IPS-20b (cell line): ENCODE measurements at regions not wholly inside any gene's neighbourhood (a gene's known extent, or its start where the extent isn't known, plus 50 kb on each side); places are given as distances from the start of the nearest gene placed in this dataset.

Experiments
- H3K27ac ChIP-seq: one replicate; pipeline ENCODE4 v1.5.1; 2013; ENCODE audit warnings: low read length
- H3K27me3 ChIP-seq: 2 replicates; pipeline ENCODE4 v1.6.1; 2013; ENCODE audit warnings: mild to moderate bottlenecking, low read length, inconsistent platforms; ENCODE audit not compliant: insufficient read depth
- H3K36me3 ChIP-seq: 2 replicates; pipeline ENCODE4 v1.6.1; 2013; ENCODE audit warnings: low read depth, mild to moderate bottlenecking, inconsistent platforms, low read length, moderate library complexity; ENCODE audit not compliant: insufficient read depth
- H3K4me1 ChIP-seq: 2 replicates; pipeline ENCODE4 v1.6.1; 2013; ENCODE audit warnings: mild to moderate bottlenecking, control low read depth, inconsistent platforms, low read length, moderate library complexity; ENCODE audit not compliant: insufficient read depth
- H3K4me3 ChIP-seq: 2 replicates; pipeline ENCODE4 v1.5.1; 2013; ENCODE audit warnings: mild to moderate bottlenecking, low read length, inconsistent platforms
- H3K9ac ChIP-seq: 2 replicates; pipeline ENCODE4 v1.6.1; 2013; ENCODE audit warnings: low read depth, mild to moderate bottlenecking, inconsistent platforms, low read length, moderate library complexity
- H3K9me3 ChIP-seq: 2 replicates; pipeline ENCODE4 v1.6.1; 2013; ENCODE audit warnings: mild to moderate bottlenecking, low read depth, low read length, inconsistent platforms; ENCODE audit not compliant: insufficient read depth

- no peaks in the 10 kb centered on the region for H3K4me1 ChIP-seq
- H3K36me3 ChIP-seq, result no peaks in the 10 kb centered on the region
- no peaks in the 10 kb centered on the region for H3K27me3 ChIP-seq
- H3K9me3 ChIP-seq, result no peaks in the 10 kb centered on the region
- no peak overlapping the region for H3K9ac ChIP-seq
- no peak overlapping the region for H3K27ac ChIP-seq
- no peak overlapping the region for H3K4me3 ChIP-seq
Measured at GRCh38 chr2:187916799-187917198, 362.6 kb upstream of the TFPI start.

- H3K9ac ChIP-seq, result no peak overlapping the region
- H3K4me3 ChIP-seq, result no peak overlapping the region
- H3K9me3 ChIP-seq, result no peaks in the 10 kb centered on the region
- H3K4me1 ChIP-seq, result no peaks in the 10 kb centered on the region
- no peaks in the 10 kb centered on the region for H3K27me3 ChIP-seq
- no peak overlapping the region for H3K27ac ChIP-seq
- no peaks in the 10 kb centered on the region for H3K36me3 ChIP-seq
Measured at GRCh38 chr2:187917535-187917934, 363.3 kb upstream of the TFPI start.

- Histone ChIP-seq H3K4me1 (no peaks in the 10 kb centered on the region), H3K4me3 (no peak overlapping the region), H3K9me3 (no peaks in the 10 kb centered on the region), H3K36me3 (no peaks in the 10 kb centered on the region), H3K9ac (no peak overlapping the region), H3K27me3 (no peaks in the 10 kb centered on the region), H3K27ac (no peak overlapping the region)
Measured at GRCh38 chr2:187918996-187919821, 365.0 kb upstream of the TFPI start.

- Histone ChIP-seq H3K4me1 (no peaks in the 10 kb centered on the region), H3K9ac (no peak overlapping the region), H3K9me3 (no peaks in the 10 kb centered on the region), H3K27me3 (no peaks in the 10 kb centered on the region), H3K4me3 (no peak overlapping the region), H3K27ac (no peak overlapping the region), H3K36me3 (no peaks in the 10 kb centered on the region)
Measured at GRCh38 chr2:187920511-187920910, 366.3 kb upstream of the TFPI start.

- H3K9me3 ChIP-seq, result no peaks in the 10 kb centered on the region
- no peaks in the 10 kb centered on the region for H3K36me3 ChIP-seq
- H3K27me3 ChIP-seq, result no peaks in the 10 kb centered on the region
- no peak overlapping the region for H3K4me3 ChIP-seq
- H3K4me1 ChIP-seq, result no peaks in the 10 kb centered on the region
- no peak overlapping the region for H3K9ac ChIP-seq
- no peak overlapping the region for H3K27ac ChIP-seq
Measured at GRCh38 chr2:187922846-187923245, 368.6 kb upstream of the TFPI start.

- no peak overlapping the region for H3K27ac ChIP-seq
- H3K36me3 ChIP-seq, result no peaks in the 10 kb centered on the region
- no peaks in the 10 kb centered on the region for H3K9me3 ChIP-seq
- H3K4me3 ChIP-seq, result no peak overlapping the region
- H3K9ac ChIP-seq, result no peak overlapping the region
- H3K4me1 ChIP-seq, result no peaks in the 10 kb centered on the region
- no peaks in the 10 kb centered on the region for H3K27me3 ChIP-seq
Measured at GRCh38 chr2:187924293-187924692, 367.4 kb upstream of the GULP1 start.

- Histone ChIP-seq H3K9ac (no peak overlapping the region), H3K4me3 (no peak overlapping the region), H3K27me3 (no peaks in the 10 kb centered on the region), H3K9me3 (no peaks in the 10 kb centered on the region), H3K27ac (no peak overlapping the region), H3K36me3 (no peaks in the 10 kb centered on the region), H3K4me1 (no peaks in the 10 kb centered on the region)
Measured at GRCh38 chr2:187934236-187934635, 357.4 kb upstream of the GULP1 start.

GRCh38 chr2:187934692-187935091, 357.0 kb upstream of the GULP1 start:
- Histone ChIP-seq H3K9me3 (no peaks in the 10 kb centered on the region), H3K36me3 (no peaks in the 10 kb centered on the region), H3K4me1 (no peaks in the 10 kb centered on the region), H3K9ac (no peak overlapping the region), H3K4me3 (no peak overlapping the region), H3K27ac (no peak overlapping the region), H3K27me3 (no peaks in the 10 kb centered on the region)

- no peak overlapping the region for H3K4me3 ChIP-seq
- no peaks in the 10 kb centered on the region for H3K9me3 ChIP-seq
- no peaks in the 10 kb centered on the region for H3K36me3 ChIP-seq
- no peak overlapping the region for H3K27ac ChIP-seq
- H3K9ac ChIP-seq, result no peak overlapping the region
- H3K4me1 ChIP-seq, result no peaks in the 10 kb centered on the region
- no peaks in the 10 kb centered on the region for H3K27me3 ChIP-seq
Measured at GRCh38 chr2:187935126-187935525, 356.5 kb upstream of the GULP1 start.

- no peaks in the 10 kb centered on the region for H3K4me1 ChIP-seq
- no peak overlapping the region for H3K27ac ChIP-seq
- H3K36me3 ChIP-seq, result no peaks in the 10 kb centered on the region
- no peak overlapping the region for H3K4me3 ChIP-seq
- no peaks in the 10 kb centered on the region for H3K27me3 ChIP-seq
- no peaks in the 10 kb centered on the region for H3K9me3 ChIP-seq
- no peak overlapping the region for H3K9ac ChIP-seq
Measured at GRCh38 chr2:187936228-187936627, 355.4 kb upstream of the GULP1 start.

- Histone ChIP-seq H3K27me3 (no peaks in the 10 kb centered on the region), H3K4me3 (no peak overlapping the region), H3K9ac (no peak overlapping the region), H3K27ac (no peak overlapping the region), H3K4me1 (no peaks in the 10 kb centered on the region), H3K9me3 (no peaks in the 10 kb centered on the region), H3K36me3 (no peaks in the 10 kb centered on the region)
Measured at GRCh38 chr2:187939180-187939579, 352.5 kb upstream of the GULP1 start.

- H3K9ac ChIP-seq, result no peak overlapping the region
- H3K36me3 ChIP-seq, result no peaks in the 10 kb centered on the region
- no peak overlapping the region for H3K27ac ChIP-seq
- no peak overlapping the region for H3K4me3 ChIP-seq
- H3K9me3 ChIP-seq, result no peaks in the 10 kb centered on the region
- H3K4me1 ChIP-seq, result no peaks in the 10 kb centered on the region
- no peaks in the 10 kb centered on the region for H3K27me3 ChIP-seq
Measured at GRCh38 chr2:187942876-187943275, 348.8 kb upstream of the GULP1 start.
